K562 (cell line): ENCODE measurements at regions not wholly inside any gene's neighbourhood (a gene's known extent, or its start where the extent isn't known, plus 50 kb on each side); places are given as distances from the start of the nearest gene placed in this dataset.

Experiments used
- BHLHE40 ChIP-seq: IDR thresholded peaks from 2 replicates; pipeline ENCODE4 v1.6.1; 2011; ENCODE audit warnings: low read length, improper control_type of control experiment
- GATA2 ChIP-seq: sonication (generic); formaldehyde crosslinking; IDR thresholded peaks from 2 replicates; pipeline ENCODE4 v1.4.0; 2020; ENCODE audit warnings: mild to moderate bottlenecking, missing genetic modification reagents
- MECOM ChIP-seq: fragments of 250-450 bp; sonication (Bioruptor Pico); IDR thresholded peaks from 2 replicates; pipeline ENCODE4 v1.8.0; 2022; ENCODE audit warnings: inconsistent platforms
- NR4A1 ChIP-seq, 2 experiments: fragments of 250-450 bp in 1 of 2; fragments of 450-650 bp in 1 of 2; sonication (Bioruptor Pico) in 1 of 2; IDR thresholded peaks; 2 replicates each; pipeline versions ENCODE4 v1.4.0 to v1.6.1; 2016 to 2020; ENCODE audit warnings: mild to moderate bottlenecking in 2 of 2, missing compliant biosample characterization in 1 of 2, missing genetic modification characterization in 1 of 2, moderate library complexity in 1 of 2
- TF ChIP-seq, protein P1 (sequence below), 2 experiments: fragments of 450-650 bp; conservative IDR thresholded peaks; 2 replicates each; pipeline ENCODE4 v1.6.1; 2017; ENCODE audit warnings: mild to moderate bottlenecking in 2 of 2, moderate library complexity in 2 of 2
- TF ChIP-seq, protein P2 (sequence below), 3 experiments: IDR thresholded peaks in 2 of 3; conservative IDR thresholded peaks in 1 of 3; 2 replicates each; pipeline ENCODE4 v1.5.1; 2011 to 2012; ENCODE audit warnings: low read length in 3 of 3, mild to moderate bottlenecking in 3 of 3, control low read depth in 2 of 3, improper control_type of control experiment in 1 of 3, inconsistent platforms in 1 of 3, low read depth in 1 of 3, mixed read lengths in 1 of 3, moderate library complexity in 1 of 3; ENCODE audit not compliant: insufficient read depth in 2 of 3
- TF ChIP-seq, protein P3 (sequence below): IDR thresholded peaks from 2 replicates; pipeline ENCODE4 v1.6.1; 2012; ENCODE audit warnings: low read depth, low read length, improper control_type of control experiment, borderline replicate concordance
- TF ChIP-seq, protein P4 (sequence below): sonication (generic); formaldehyde crosslinking; IDR thresholded peaks from 2 replicates; pipeline ENCODE4 v1.8.0; 2022; ENCODE audit warnings: mild to moderate bottlenecking, missing genetic modification reagents

DNA sequence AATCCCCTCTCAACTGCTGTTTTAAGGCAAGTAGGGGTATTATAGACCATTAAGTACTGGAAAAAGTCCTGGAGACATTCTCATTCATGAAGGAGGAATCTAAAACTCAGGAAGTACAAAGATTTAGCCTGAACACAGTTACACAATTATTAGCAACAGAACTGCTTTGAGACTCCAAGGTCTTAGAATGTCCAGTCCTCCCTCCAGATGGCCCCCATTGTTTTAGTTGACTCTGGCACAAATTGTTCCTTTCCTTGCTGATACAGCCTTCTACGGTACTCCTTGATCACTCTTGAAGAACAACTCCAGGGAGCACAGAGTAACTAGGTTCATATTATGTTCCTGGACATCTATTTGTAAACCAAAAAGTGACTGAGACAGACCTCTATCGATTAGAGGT lies 210.1 kb upstream of the RND3 start:
- TF ChIP-seq, protein P1, sequence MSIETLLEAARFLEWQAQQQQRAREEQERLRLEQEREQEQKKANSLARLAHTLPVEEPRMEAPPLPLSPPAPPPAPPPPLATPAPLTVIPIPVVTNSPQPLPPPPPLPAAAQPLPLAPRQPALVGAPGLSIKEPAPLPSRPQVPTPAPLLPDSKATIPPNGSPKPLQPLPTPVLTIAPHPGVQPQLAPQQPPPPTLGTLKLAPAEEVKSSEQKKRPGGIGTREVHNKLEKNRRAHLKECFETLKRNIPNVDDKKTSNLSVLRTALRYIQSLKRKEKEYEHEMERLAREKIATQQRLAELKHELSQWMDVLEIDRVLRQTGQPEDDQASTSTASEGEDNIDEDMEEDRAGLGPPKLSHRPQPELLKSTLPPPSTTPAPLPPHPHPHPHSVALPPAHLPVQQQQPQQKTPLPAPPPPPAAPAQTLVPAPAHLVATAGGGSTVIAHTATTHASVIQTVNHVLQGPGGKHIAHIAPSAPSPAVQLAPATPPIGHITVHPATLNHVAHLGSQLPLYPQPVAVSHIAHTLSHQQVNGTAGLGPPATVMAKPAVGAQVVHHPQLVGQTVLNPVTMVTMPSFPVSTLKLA (conservative IDR thresholded peaks at IDR 0.05) = no peak
- TF ChIP-seq GATA2 (CRISPR knock-in tag) (no peak), BHLHE40 (no peak), NR4A1 (CRISPR knock-in tag; IDR thresholded peaks at IDR 0.05) (no peak), NR4A1 (tag; IDR thresholded peaks at IDR 0.05) (no peak), MECOM (CRISPR knock-in tag) (no peak)
- TF ChIP-seq, protein P2, sequence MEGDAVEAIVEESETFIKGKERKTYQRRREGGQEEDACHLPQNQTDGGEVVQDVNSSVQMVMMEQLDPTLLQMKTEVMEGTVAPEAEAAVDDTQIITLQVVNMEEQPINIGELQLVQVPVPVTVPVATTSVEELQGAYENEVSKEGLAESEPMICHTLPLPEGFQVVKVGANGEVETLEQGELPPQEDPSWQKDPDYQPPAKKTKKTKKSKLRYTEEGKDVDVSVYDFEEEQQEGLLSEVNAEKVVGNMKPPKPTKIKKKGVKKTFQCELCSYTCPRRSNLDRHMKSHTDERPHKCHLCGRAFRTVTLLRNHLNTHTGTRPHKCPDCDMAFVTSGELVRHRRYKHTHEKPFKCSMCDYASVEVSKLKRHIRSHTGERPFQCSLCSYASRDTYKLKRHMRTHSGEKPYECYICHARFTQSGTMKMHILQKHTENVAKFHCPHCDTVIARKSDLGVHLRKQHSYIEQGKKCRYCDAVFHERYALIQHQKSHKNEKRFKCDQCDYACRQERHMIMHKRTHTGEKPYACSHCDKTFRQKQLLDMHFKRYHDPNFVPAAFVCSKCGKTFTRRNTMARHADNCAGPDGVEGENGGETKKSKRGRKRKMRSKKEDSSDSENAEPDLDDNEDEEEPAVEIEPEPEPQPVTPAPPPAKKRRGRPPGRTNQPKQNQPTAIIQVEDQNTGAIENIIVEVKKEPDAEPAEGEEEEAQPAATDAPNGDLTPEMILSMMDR (IDR thresholded peaks at IDR 0.05 in 2 of 3, conservative IDR thresholded peaks at IDR 0.05 in 1 of 3; ENCODE audit: insufficient read depth in 2 of 3, low read depth in 1 of 3, low read length in 3 of 3) = no peak
- TF ChIP-seq, protein P3, sequence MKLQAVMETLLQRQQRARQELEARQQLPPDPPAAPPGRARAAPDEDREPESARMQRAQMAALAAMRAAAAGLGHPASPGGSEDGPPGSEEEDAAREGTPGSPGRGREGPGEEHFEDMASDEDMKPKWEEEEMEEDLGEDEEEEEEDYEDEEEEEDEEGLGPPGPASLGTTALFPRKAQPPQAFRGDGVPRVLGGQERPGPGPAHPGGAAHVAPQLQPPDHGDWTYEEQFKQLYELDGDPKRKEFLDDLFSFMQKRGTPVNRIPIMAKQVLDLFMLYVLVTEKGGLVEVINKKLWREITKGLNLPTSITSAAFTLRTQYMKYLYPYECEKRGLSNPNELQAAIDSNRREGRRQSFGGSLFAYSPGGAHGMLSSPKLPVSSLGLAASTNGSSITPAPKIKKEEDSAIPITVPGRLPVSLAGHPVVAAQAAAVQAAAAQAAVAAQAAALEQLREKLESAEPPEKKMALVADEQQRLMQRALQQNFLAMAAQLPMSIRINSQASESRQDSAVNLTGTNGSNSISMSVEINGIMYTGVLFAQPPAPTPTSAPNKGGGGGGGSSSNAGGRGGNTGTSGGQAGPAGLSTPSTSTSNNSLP = no peak
- TF ChIP-seq, protein P4, sequence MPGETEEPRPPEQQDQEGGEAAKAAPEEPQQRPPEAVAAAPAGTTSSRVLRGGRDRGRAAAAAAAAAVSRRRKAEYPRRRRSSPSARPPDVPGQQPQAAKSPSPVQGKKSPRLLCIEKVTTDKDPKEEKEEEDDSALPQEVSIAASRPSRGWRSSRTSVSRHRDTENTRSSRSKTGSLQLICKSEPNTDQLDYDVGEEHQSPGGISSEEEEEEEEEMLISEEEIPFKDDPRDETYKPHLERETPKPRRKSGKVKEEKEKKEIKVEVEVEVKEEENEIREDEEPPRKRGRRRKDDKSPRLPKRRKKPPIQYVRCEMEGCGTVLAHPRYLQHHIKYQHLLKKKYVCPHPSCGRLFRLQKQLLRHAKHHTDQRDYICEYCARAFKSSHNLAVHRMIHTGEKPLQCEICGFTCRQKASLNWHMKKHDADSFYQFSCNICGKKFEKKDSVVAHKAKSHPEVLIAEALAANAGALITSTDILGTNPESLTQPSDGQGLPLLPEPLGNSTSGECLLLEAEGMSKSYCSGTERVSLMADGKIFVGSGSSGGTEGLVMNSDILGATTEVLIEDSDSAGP (CRISPR knock-in tag) = no peak
